ENCODE measurements at regions not wholly inside any gene's neighbourhood (a gene's known extent, or its start where the extent isn't known, plus 50 kb on each side); places are given as distances from the start of the nearest gene placed in this dataset.
"Not testable (repeated sequence)": the region's sequence is repeated elsewhere in the genome, so short reads cannot be mapped to it uniquely, and the experiment has no call there.

DNA sequence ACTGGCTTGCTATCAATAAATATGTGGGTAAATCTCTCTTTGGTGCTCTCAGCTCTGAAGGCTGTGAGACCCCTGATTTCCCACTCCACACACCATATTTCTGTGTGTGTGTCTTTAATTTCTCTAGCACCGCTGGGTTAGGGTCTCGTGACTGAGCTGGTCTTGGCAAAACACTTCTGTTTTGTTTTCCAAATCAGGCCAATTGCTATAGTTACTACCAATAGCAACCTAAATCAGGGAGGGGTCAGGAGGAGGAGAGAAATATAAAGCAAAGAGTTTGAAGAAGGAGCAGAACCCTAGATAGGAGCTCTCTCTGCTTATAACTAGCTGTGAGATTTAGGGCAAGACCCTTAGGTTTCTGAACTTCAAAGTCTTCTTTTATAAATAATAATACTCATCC, 250.5 kb upstream of the IGFBP7 start:
- DNase-seq (ENCODE audit: low read depth in 2 of 2, low spot score in 1 of 2): no peak

DNA sequence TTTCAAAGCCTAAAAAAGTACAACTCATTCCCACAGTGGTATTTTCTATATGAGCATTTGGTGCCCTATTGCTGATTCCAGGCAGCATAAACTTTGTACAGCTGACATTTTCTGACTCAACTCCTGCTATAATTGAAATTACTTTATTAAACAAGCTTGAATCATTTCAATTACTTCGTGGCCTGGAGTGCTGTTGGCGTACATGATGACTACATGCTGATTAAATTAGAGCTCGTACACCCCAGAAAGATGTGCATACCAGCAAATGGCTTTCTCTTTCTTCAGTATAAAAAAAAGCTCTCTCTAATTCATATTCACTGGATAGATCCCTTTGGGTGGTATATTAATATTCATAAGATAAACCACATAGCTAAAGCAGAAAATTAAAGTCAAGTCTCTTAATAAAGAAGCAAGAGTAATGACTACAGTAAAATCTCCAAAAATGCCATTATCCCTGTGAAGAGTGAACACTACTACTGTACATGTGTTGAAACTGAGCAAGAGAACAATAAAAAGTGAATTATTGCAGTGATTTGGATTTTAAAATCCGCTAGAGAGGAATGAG, 245.0 kb upstream of the IGFBP7 start:
- no peak for DNase-seq (ENCODE audit: low read depth in 2 of 2, low spot score in 1 of 2)

DNA sequence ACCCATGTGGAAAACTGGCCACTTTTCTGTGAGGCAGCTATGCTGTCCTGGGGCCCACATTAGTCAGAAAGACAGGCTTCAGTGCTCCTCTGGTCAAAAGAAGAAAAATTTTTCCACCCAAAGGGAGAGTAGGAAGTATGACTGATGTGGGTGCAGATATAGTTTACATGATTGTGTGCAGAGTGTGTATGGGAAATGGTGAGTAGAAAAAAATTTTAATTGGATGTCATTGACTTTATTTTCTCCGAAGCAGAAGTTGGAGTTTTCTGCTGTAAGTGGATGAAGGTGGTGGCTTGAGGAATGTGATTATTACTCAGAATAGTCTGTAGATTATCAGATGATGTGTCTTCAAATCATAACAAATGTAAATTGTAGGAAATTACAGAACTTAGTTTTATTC, 241.5 kb upstream of the IGFBP7 start:
- DNase-seq (ENCODE audit: low read depth in 2 of 2, low spot score in 1 of 2): no peak

DNA sequence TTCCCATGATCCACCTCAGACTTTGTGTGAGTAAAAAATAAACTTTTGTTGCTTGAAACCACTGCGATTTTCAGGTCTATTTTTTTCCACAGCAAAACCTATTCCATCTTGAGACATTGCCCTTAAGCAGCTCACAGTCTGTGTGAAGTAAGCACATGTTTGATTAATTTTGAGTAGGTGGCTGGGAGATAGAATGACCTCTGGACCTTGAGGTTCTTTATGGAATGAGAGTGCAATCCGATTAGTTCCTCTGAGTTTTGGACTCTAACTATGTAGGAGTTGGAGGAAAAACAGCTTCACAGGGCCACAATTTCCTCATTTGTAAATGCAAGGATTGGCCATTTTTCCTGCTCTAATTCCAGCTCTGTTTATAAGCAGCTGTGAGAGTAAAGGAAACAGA, 234.1 kb upstream of the IGFBP7 start:
- no peak for DNase-seq (ENCODE audit: low read depth in 2 of 2, low spot score in 1 of 2)

DNA sequence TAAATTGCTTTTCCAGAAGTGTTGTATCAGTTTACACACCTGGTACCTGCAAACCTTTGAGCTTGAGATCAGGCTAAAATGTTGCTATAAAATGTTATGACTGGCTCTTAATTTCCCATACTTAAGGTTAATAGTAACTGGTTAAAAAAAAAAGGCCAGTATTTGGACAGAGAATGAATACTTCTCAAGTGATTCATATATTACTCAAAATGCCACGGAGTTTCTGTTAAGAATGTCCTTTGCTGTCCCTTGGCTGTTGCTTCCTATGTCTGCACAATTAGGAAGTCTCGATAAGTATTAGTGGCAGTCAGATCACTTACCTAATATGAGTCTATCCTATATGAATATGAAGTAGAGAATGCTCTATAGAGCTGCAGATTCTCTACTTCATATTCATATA, 232.2 kb upstream of the IGFBP7 start:
- DNase-seq (ENCODE audit: low read depth in 2 of 2, low spot score in 1 of 2): no peak

DNA sequence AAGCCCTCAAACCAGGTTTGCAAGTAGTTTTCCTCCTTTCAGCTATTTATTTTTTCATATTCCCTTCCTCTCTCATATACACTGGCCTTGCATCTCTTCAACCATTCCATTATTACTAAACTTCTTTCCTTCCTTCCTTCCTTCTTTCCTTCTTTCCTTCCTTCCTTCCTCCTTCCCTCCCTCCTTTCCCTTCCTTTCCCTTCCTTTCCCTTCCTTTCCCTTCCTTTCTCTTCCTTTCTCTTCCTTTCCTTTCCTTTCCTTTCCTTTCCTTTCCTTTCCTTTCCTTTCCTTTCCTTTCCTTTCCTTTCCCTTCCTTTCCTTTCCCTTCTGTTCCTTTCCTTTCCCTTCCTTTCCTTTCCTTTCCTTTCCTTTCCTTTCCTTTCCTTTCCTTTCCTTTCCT, 228.7 kb upstream of the IGFBP7 start:
- DNase-seq (ENCODE audit: low read depth in 2 of 2, low spot score in 1 of 2): not testable (repeated sequence)

DNA sequence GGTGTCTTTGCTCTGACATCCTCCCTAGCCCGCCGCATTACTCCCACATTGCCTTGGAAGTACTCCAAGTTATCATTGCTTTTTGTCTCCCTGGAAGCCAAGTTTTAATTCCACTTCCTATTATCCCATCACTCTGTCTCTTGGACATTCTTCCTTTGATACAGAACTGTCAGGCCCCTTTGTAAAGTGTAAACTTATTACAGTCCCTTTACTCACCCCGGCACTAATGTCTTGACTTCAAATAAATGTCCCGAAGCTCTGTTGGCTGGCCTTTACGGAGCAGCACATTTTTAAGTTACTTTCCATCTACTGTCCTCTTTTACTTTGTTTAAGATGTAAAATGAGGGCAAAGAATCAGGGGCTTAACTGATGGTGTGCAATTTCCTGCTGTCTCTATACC, 223.5 kb upstream of the IGFBP7 start:
- no peak for DNase-seq (ENCODE audit: low read depth in 2 of 2, low spot score in 1 of 2)

DNA sequence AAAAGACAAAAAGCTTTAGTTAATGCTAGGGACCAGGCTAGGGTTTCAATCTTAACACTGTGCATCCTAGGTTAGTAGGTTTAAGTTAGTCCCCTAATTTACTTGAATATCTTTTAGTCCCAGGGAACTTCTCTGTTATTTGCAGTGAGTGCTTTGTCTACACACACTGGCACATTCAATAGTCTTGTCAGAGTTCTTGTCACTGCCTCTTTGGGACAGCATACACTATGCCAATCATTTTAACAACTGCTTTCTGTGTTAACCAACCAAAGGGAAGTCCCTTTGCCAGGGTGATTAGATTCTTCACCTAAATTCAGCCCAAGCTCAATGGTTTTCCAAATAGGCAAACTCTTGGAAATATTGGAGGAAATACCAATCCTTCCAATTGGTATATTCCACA, 221.8 kb upstream of the IGFBP7 start:
- no peak for DNase-seq (ENCODE audit: low read depth in 2 of 2, low spot score in 1 of 2)

DNA sequence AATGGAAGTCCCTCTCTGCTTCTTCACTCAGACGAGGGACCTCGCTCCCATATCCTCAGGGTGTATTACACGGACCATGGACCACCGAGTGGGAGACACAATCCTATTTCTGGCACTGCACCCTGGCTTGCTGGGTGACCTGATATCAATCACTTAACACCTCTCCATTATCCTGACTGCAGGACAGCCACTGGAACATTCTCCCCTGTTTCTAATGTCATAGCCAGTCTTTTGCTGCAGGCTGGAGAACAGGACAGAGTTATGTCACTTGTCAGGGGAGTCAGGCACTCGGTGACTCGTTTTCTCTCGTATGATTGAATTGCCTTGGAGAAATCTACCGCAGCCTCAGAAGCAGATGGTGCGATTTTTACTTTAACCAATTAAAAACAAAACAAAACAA, 219.1 kb upstream of the IGFBP7 start:
- no peak for DNase-seq (ENCODE audit: low read depth in 2 of 2, low spot score in 1 of 2)

DNA sequence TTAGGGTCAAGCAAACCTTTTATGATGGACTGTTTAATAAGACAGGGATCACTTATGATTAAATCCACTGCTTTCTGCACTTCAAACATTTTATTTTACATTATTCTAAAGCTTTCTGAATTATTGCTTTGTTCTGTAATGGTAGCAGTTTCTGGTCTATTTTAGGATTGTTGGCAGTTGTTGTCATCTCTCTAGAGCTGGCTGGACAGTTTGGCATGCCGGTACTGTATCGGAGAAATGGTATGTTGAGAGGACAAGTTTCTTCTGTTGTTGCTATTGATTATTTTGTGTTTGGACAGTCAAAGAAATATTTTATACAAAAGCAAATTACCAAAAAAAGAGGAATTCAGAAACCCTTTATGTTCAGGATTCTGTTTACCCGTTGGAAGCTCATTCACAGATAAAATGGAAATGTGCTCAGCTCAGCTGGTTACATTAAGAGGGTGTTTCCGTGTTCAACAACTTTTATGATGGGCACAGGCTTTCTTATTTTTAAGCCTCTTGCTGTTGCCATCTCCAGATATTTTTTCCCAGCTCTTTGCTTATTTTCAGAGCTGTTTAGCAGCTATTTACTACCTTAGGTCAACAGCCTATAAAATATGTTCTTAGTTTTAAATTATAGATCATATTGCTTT, 214.6 kb upstream of the IGFBP7 start:
- no peak for DNase-seq (ENCODE audit: low read depth in 2 of 2, low spot score in 1 of 2)

DNA sequence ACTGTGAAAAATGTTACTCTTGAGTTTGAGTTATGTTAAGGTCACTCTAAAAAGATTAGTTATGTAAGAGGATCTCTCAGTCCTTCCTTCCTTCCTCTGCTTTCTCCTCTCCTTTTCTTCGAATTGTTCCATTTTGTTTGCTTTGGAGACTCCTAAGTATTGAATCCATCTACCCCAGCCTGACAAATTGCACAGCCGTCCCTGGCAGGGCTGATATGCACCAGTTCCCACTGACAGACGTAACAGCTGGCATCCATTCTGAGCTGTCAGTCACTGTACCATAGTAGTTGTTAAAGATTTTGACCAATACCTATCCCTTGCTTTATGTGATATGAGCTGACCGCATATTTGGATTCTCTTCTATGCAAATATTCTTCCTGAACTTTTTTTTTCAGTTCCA, 210.7 kb upstream of the IGFBP7 start:
- no peak for DNase-seq (ENCODE audit: low read depth in 2 of 2, low spot score in 1 of 2)

DNA sequence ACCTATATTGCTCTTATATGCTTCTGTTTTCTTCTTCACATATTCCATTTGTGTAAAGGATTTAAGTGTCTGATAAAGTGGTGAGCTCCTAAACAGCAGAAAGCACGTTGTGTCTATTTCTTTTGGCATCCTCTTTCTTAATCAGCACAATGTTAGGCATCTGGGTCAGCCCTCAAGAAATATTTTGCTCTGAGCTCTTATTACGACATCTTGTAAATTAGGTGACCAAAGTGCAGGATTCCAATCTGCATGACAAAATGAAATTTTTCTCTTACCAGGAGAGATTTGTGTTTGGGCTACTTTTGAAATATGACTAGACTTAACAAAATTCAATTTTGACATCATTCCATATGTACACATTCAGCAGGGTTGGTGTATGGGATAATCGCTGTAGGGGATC, 210.0 kb upstream of the IGFBP7 start:
- DNase-seq (ENCODE audit: low read depth in 2 of 2, low spot score in 1 of 2): no peak

DNA sequence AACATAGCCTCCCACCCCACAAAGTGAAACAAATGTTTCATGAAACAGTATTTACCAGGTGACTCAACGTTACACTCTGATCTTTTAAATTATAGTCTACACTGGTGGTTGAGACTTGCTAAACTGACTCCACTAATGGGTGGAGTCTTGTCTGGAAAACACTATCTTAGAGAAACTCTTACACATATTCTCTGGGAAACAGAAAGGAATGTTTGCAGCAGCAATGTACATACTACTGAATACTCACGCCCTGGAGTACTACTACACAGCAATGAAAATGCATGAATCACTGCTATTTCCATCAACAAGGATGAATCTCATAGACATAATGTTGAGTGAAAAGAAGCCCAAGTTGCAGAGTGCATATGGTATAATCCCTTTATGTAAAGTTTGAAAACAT, 208.5 kb upstream of the IGFBP7 start:
- DNase-seq (ENCODE audit: low read depth in 2 of 2, low spot score in 1 of 2): no peak

DNA sequence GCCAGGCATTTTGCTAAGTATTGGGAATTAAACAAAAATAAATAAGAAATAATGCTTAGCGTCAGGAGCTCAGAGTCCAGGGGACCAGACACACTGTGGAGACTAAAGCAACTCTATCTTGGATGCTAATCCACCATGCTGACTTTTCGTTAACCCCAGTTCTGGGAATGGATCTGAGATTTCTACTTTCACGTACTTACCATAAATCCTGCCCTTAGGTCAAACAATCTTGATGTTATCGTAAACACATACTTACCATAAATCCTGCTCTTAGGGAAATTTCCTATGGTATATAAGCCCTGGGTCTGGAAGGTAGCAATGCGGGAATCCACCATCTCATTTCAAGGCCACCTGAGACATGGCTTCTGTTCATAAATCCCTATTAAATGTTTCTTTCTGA, 204.5 kb upstream of the IGFBP7 start:
- DNase-seq (ENCODE audit: low read depth in 2 of 2, low spot score in 1 of 2): no peak

DNA sequence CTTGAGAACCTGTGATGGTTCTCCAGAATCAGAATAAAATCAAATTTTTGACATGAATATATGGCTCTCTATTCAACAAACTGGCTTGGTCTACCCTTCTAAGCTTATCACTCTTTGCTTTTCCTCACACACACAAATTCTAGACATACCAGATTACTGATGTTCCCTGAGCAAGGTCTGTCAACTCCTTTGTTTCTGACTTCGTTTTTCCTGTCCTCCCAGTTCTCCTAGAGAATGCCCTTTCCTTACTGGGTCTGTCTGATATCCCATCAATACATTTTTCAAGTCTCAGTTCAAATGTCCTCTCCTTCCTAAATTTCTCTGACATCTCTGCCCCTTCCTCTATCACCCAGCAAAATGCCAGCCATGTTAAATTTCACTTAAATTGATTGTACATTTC, 202.1 kb upstream of the IGFBP7 start:
- no peak for DNase-seq (ENCODE audit: low read depth in 2 of 2, low spot score in 1 of 2)

DNA sequence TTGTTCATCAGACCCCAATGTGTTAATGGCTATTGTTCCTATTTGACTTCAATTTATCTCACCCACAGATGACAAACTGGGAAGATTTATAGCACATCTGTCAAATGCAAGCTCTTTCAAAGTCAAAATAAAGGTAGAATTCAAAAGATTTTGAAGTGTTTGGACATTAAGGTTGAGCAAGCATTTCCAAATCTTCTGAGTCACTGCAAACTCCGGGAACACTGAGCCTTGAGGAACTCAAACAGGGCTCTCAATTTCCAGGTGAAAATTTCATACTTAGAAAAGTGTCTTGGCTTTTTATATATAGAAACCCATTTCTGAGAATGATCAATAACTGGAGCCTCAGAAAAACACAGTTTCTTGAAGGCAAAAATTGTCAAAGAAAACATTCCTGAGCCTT, 199.5 kb upstream of the IGFBP7 start:
- no peak for DNase-seq (ENCODE audit: low read depth in 2 of 2, low spot score in 1 of 2)

DNA sequence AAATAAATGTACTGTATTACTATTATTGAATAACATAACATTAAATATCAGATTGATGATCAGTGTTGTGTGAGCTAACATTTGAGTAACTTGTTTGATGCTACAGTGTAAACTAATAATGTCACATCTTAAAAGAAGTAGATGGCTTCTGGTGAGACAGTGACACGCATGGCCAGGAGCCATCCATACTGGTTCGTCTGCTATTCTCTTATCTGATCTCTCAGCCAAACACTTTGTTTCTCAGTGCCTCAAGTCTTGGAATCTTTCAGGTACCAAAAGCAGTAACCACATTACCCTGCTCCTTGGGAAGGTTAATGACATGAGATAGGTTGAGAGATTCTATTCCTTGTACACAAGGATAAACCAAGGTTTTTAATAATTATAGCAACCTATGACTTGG, 198.1 kb upstream of the IGFBP7 start:
- DNase-seq (ENCODE audit: low read depth in 2 of 2, low spot score in 1 of 2): no peak

DNA sequence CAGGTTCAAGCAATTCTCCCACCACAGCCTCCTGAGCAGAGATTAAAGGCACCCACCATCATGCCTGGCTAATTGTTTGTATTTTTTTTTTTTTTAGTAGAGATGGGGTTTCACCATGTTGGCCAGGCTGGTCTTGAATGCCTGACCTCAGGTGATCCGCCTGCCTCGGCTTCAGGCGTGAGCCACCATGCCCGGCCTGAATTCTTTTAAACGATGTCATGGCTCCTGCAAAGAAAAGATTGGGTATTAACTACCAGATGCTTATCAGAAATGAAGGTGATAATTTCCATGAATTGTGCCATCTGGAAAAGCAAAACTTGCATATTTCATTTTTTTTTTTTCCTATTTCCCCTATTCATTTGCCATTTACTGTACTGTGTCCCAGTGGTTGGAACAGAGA, 195.7 kb upstream of the IGFBP7 start:
- no peak for DNase-seq (ENCODE audit: low read depth in 2 of 2, low spot score in 1 of 2)

DNA sequence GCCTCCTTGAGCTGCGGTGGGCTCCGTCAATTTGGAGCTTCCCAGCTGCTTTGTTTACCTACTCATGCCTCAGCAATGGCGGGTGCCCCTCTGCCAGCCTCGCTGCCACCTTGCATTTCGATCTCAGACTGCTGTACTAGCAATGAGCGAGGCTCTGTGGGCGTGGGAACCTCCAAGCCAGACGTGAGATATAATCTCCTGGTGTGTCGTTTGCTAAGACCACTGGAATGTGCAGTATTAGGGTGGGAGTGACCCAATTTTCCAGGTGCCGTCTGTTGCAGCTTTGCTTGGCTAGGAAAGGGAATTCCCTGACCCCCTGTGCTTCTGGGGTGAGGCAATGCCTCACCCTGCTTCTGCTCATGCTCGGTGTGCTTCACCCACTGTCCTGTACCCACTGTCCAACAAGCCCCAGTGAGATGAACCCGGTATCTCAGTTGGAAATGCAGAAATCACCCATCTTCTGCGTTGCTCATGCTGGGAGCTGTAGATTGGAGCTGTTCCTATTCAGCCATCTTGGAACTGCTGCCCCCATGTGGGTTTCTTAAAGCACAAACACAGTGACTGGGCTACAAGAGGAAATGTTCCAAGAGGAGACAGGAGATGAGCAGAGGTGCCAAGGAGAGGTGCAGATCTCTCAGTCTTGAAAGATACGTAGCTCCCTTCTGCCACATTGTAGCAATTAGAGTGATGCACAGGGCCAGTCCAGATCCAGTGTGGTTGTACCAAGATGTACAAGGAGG, 193.0 kb upstream of the IGFBP7 start:
- DNase-seq (ENCODE audit: low read depth in 2 of 2, low spot score in 1 of 2): no peak

DNA sequence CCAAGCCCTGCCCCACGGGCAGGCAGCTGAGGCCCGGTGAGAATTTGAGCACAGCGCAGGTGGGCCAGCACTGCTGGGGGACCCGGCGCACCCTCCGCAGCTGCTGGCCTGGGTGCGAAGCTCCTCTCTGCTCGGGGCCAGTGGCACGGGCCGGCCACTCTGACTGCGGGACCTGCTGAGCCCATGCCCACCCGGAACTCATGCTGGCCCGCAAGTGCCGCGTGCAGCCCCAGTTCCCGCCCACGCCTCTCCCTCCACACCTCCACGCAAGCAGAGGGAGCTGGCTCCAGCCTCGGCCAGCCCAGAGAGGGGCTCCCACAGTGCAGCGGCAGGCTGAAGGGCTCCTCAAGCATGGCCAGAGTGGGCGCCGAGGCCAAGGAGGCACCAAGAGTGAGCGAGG, 190.1 kb upstream of the IGFBP7 start:
- not testable (repeated sequence) for DNase-seq (ENCODE audit: low read depth in 2 of 2, low spot score in 1 of 2)

DNA sequence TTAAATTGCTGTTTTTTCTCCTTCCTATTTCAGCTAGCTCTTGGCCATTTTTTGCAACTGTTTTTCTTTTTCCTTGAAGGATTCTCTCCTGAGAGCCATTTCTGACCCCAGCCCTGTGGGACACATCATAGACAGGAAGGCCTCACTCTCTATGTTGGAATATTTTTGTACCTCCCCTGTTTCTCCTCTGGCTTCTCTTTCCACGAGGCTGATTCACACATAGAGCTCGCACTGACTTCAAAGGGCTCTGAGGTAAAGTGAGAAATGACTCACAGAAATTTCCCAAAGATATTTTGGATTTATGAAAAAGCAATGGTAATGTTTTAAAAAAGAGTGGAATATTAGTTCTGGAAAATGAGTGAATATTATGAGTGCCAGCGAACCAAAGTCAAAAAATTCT, 181.7 kb upstream of the IGFBP7 start:
- no peak for DNase-seq (ENCODE audit: low read depth in 2 of 2, low spot score in 1 of 2)

DNA sequence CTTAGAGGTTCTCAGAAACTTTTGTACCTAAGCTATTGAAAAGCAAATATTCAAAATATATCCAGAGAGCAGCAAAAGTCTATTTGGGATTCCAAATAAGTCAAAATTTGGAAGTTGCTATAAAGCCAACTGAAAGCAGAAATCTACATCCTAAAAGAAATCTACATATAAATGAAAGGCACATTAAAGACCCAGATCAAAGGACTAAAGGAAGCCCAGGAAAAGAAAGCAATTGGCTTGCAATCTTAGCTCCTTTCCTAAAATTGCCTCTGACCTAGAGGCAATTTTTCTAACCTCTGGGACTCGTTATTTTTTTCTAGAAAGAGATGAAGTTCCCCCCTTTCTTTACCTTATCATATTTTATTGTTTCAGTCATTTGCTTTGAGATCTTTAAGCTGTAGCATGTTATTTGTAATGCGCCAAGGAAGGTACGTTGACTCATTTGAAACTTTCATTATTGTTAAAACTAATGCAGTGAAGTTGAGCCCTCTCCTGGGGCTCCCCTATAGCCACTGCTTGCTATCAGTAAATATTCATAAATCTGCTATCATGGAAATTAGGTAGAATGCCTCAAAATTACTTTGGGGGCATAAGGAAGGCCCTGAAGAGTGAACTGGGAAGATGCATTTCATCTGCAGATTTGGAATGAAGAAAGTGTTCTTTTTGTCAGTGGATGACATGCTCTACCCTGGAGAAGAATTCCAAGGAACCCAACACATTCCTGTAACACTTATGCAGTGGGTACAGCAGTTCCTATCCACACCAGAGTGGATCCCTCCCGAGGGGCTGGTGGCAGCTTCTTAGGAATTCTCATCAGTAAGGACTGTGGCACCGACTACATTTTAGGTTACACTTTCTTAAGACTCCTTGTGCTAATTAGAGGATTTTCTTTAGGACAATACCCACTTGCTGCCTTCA, 177.8 kb upstream of the IGFBP7 start:
- no peak for DNase-seq (ENCODE audit: low read depth in 2 of 2, low spot score in 1 of 2)
